Right atrium auricular region (tissue), 2 donors: ENCODE measurements at regions not wholly inside any gene's neighbourhood (a gene's known extent, or its start where the extent isn't known, plus 50 kb on each side); places are given as distances from the start of the nearest gene placed in this dataset.

Experiments used
- DNase-seq: peaks from one replicate; pipeline ENCODE4 v3.0.0-alpha.2; 2019; ENCODE audit warnings: low spot score
- H3K27ac ChIP-seq, 2 donors: fragments of 200-600 bp; sonication (generic); 1 replicate in 1 of 2; 2 replicates in 1 of 2; pipeline ENCODE4 v1.5.1; 2016 to 2019
- H3K27me3 ChIP-seq, 2 donors: fragments of 200-600 bp; sonication (generic); one replicate each; pipeline versions ENCODE4 v1.5.1 to v1.6.0; 2017 to 2019
- H3K36me3 ChIP-seq: fragments of 200-600 bp; sonication (generic); one replicate; pipeline ENCODE4 v1.5.1; 2016
- H3K4me1 ChIP-seq, 2 donors: fragments of 200-600 bp; sonication (generic); one replicate each; pipeline versions ENCODE4 v1.5.1 to v1.6.0; 2017 to 2019
- H3K4me3 ChIP-seq, 2 donors: fragments of 200-600 bp; sonication (generic); 1 replicate in 1 of 2; 2 replicates in 1 of 2; pipeline ENCODE4 v1.5.1; 2017 to 2019; ENCODE audit warnings: mild to moderate bottlenecking in 1 of 2, moderate library complexity in 1 of 2
- H3K9me3 ChIP-seq, 2 donors: fragments of 200-600 bp; sonication (generic); one replicate each; pipeline ENCODE4 v1.5.1; 2019
- CTCF ChIP-seq, 2 donors: fragments of 200-600 bp; sonication (generic); IDR thresholded peaks; one replicate each; pipeline ENCODE4 v1.5.1; 2019; ENCODE audit warnings: antibody characterized with exemption in 2 of 2

GRCh38 chr10:129101232-129101980 is 365.6 kb upstream of the MGMT start:
- DNase-seq, result peak; percentile 9
- Histone ChIP-seq H3K9me3 (no peaks in the 10 kb centered on the region), H3K27ac (no peak overlapping the region), H3K4me3 (no peak overlapping the region), H3K27me3 (no peaks in the 10 kb centered on the region), H3K4me1 (peaks cover 0 to 10% of the 10 kb centered on the region in 2 donors), H3K36me3 (no peaks in the 10 kb centered on the region)
- TF ChIP-seq CTCF (IDR thresholded peaks at IDR 0.05), result no peak

- Histone ChIP-seq H3K36me3 (no peaks in the 10 kb centered on the region), H3K27me3 (no peaks in the 10 kb centered on the region), H3K4me1 (peaks cover 0 to 10% of the 10 kb centered on the region in 2 donors), H3K27ac (no peak overlapping the region), H3K9me3 (no peaks in the 10 kb centered on the region), H3K4me3 (no peak overlapping the region)
- peak; percentile 54 for DNase-seq
- TF ChIP-seq CTCF (IDR thresholded peaks at IDR 0.05), result no peak
Observed at GRCh38 chr10:129102906-129103693, 363.9 kb upstream of the MGMT start.

- no peaks in the 10 kb centered on the region for H3K36me3 ChIP-seq
- H3K4me1 ChIP-seq, result peaks cover 0 to 10% of the 10 kb centered on the region in 2 donors
- peak; percentile 48 for DNase-seq
- no peak overlapping the region for H3K27ac ChIP-seq
- no peak for TF ChIP-seq CTCF (IDR thresholded peaks at IDR 0.05)
- H3K9me3 ChIP-seq, result no peaks in the 10 kb centered on the region
- no peak overlapping the region for H3K4me3 ChIP-seq
- H3K27me3 ChIP-seq, result no peaks in the 10 kb centered on the region
Observed at GRCh38 chr10:129104266-129105045, 362.6 kb upstream of the MGMT start.

GRCh38 chr10:129105266-129105665 is 361.8 kb upstream of the MGMT start:
- Histone ChIP-seq H3K27me3 (no peaks in the 10 kb centered on the region), H3K4me1 (peaks cover 0 to 10% of the 10 kb centered on the region in 2 donors), H3K9me3 (no peaks in the 10 kb centered on the region), H3K36me3 (no peaks in the 10 kb centered on the region), H3K27ac (no peak overlapping the region), H3K4me3 (no peak overlapping the region)
- no peak for DNase-seq
- no peak for TF ChIP-seq CTCF (IDR thresholded peaks at IDR 0.05)

- Histone ChIP-seq H3K27me3 (no peaks in the 10 kb centered on the region), H3K27ac (no peak overlapping the region), H3K9me3 (no peaks in the 10 kb centered on the region), H3K4me1 (peaks cover 0 to 10% of the 10 kb centered on the region in 2 donors), H3K4me3 (no peak overlapping the region), H3K36me3 (no peaks in the 10 kb centered on the region)
- no peak for TF ChIP-seq CTCF (IDR thresholded peaks at IDR 0.05)
- DNase-seq, result no peak
Observed at GRCh38 chr10:129106314-129106713, 360.7 kb upstream of the MGMT start.
